Keratinocyte (primary cell): ENCODE measurements at regions not wholly inside any gene's neighbourhood (a gene's known extent, or its start where the extent isn't known, plus 50 kb on each side); places are given as distances from the start of the nearest gene placed in this dataset.
"Not testable (repeated sequence)": the region's sequence is repeated elsewhere in the genome, so short reads cannot be mapped to it uniquely, and the experiment has no call there.

Source experiments
- CTCF ChIP-seq, 3 experiments: IDR thresholded peaks in 1 of 3; conservative IDR thresholded peaks in 1 of 3; optimal IDR thresholded peaks in 1 of 3; 2 replicates in 2 of 3; 3 replicates in 1 of 3; pipeline versions ENCODE3 to v1.5.1; 2011; ENCODE audit warnings: low read length in 3 of 3, mild to moderate bottlenecking in 3 of 3, moderate library complexity in 2 of 3, control low read depth in 1 of 3, inconsistent platforms in 1 of 3; ENCODE audit not compliant: insufficient read depth in 2 of 3; ENCODE audit errors: extremely low read depth in 1 of 3
- EZH2 ChIP-seq: IDR thresholded peaks from one replicate; pipeline ENCODE4 v1.6.1; 2012; ENCODE audit warnings: inconsistent platforms, mild to moderate bottlenecking, low read length, moderate library complexity

GRCh38 chr1:221965891-221966290 lies 224.0 kb upstream of the DUSP10 start:
- TF ChIP-seq CTCF (optimal IDR thresholded peaks at IDR 0.05 in 1 of 3, IDR thresholded peaks at IDR 0.05 in 1 of 3, conservative IDR thresholded peaks at IDR 0.05 in 1 of 3; ENCODE audit: extremely low read depth in 1 of 3, insufficient read depth in 2 of 3, low read length in 3 of 3); EZH2: not testable (repeated sequence)
